BE2C (cell line): ENCODE measurements at regions not wholly inside any gene's neighbourhood (a gene's known extent, or its start where the extent isn't known, plus 50 kb on each side); places are given as distances from the start of the nearest gene placed in this dataset.
"Not testable (repeated sequence)": the region's sequence is repeated elsewhere in the genome, so short reads cannot be mapped to it uniquely, and the experiment has no call there.

Source experiments
- DNase-seq: peaks from one replicate; pipeline ENCODE4 v3.0.0-alpha.2; 2020
- H3K27me3 ChIP-seq: fragments of 250-450 bp; sonication (Bioruptor Pico); 2 replicates; pipeline ENCODE4 v1.5.1; 2020; ENCODE audit warnings: mild to moderate bottlenecking
- H3K36me3 ChIP-seq: fragments of 250-450 bp; sonication (Bioruptor Pico); 2 replicates; pipeline ENCODE4 v1.5.1; 2020; ENCODE audit warnings: mild to moderate bottlenecking
- H3K4me1 ChIP-seq: fragments of 250-450 bp; sonication (Bioruptor Pico); 2 replicates; pipeline ENCODE4 v1.5.1; 2020
- H3K4me3 ChIP-seq: 2 replicates; pipeline ENCODE4 v1.5.1; 2011; ENCODE audit warnings: low read depth, low read length
- H3K9me3 ChIP-seq: fragments of 250-450 bp; sonication (Bioruptor Pico); 2 replicates; pipeline ENCODE4 v1.5.1; 2020
- CTCF ChIP-seq: IDR thresholded peaks from 2 replicates; pipeline ENCODE4 v1.5.1; 2012; ENCODE audit warnings: mild to moderate bottlenecking, low read depth, low read length

- no peak for DNase-seq
- Histone ChIP-seq H3K27me3 (no peaks in the 10 kb centered on the region), H3K4me3 (no peak overlapping the region), H3K4me1 (no peaks in the 10 kb centered on the region; the same call in 1 of the 2 replicates), H3K36me3 (no peaks in the 10 kb centered on the region), H3K9me3 (no peaks in the 10 kb centered on the region)
- TF ChIP-seq CTCF: no peak
Observed at GRCh38 chr13:88718781-88719180, 1047.6 kb downstream of the SLITRK5 start.

DNA sequence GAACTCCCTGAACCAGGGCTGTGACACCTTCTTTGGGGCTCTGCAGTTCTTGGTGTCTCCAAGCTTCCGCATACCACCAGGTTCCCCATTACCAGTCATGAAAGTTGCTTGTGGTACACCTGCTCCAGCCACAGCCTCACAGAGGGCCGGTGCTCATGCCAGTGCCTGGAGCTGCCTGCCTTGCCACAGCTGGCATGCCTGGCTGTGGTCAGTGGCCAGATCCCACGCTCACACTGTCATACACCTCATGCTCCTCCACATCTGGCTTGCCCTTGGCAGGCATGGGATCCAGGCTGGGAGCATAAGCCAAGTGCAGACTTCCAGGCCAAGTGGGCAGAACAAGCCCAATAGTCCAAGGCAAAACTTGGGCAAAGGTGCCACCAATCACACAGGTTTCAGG lies 1054.9 kb downstream of the SLITRK5 start:
- no peak for TF ChIP-seq CTCF
- no peaks in the 10 kb centered on the region for H3K9me3 ChIP-seq
- H3K36me3 ChIP-seq: no peaks in the 10 kb centered on the region
- H3K27me3 ChIP-seq: no peaks in the 10 kb centered on the region
- no peak overlapping the region for H3K4me3 ChIP-seq
- no peak for DNase-seq
- H3K4me1 ChIP-seq: no peaks in the 10 kb centered on the region

GRCh38 chr13:88727236-88727635 lies 1056.1 kb downstream of the SLITRK5 start:
- H3K4me1 ChIP-seq, H3K9me3 ChIP-seq, H3K4me3 ChIP-seq, H3K27me3 ChIP-seq, H3K36me3 ChIP-seq, DNase-seq: not testable (repeated sequence)

DNA sequence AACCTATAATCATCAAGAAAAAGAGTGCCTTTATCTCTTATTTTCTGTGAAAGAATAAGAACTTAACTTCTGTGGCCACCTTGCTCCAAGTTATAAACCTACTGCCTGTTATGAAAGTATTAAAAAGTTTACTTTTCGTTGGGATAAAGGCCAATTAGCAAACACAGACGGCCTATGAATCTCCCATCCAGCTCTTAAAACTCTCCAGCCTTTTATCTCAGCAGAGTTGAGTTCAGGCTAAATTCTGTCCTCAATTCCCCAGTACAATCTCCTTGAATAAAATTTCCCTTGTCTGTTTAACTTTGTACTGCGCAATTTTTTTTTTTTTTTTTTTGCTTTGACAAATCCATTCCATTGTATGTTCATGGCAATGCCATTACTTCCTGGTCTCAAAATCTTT lies 1058.4 kb downstream of the SLITRK5 start:
- TF ChIP-seq CTCF: no peak
- Histone ChIP-seq H3K4me3 (no peak overlapping the region), H3K27me3 (no peaks in the 10 kb centered on the region), H3K36me3 (no peaks in the 10 kb centered on the region), H3K9me3 (no peaks in the 10 kb centered on the region), H3K4me1 (no peaks in the 10 kb centered on the region)
- DNase-seq: no peak

DNA sequence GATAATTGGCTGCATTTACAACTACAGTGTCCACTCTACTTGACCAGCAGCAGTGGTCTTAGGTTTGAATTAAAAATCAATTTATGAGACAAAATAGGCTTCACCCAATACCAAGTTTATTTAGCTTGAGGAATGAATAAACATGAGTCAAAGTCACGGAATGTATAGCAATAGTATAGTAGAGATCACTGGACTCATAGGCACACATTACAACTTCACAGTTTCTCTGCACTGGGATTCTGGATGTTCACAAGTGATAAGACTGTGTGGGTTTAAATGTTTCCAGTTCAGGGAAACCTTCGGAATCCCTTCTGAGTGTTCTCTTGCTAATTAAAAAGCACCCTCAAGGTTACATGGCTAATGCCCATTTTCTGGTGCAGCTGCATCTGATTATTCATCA lies 1064.9 kb downstream of the SLITRK5 start:
- no peaks in the 10 kb centered on the region for H3K4me1 ChIP-seq
- no peaks in the 10 kb centered on the region for H3K9me3 ChIP-seq
- DNase-seq: no peak
- TF ChIP-seq CTCF: no peak
- no peaks in the 10 kb centered on the region for H3K36me3 ChIP-seq
- H3K4me3 ChIP-seq: no peak overlapping the region
- no peaks in the 10 kb centered on the region for H3K27me3 ChIP-seq

DNA sequence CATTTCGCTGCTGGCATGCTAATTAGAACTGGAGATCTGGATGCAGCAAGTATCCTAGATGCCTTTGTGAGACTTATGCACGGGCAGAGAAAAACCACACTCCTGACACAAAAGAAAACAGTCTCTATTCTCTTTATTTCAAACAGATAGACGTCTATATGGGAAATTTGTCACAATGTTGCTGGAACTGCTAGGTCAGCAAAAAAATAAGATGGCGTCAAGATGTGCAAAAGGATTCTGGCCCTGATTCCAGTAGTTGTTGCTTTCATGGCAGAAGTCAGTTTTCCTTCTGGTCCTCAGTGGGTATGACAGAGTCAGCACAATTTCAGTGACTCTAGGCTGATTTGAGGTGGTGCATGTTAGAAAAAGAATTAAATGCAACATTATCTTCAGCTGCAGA lies 1068.0 kb downstream of the SLITRK5 start:
- Histone ChIP-seq H3K4me1 (no peaks in the 10 kb centered on the region; the same call in 1 of the 2 replicates), H3K4me3 (no peak overlapping the region), H3K27me3 (no peaks in the 10 kb centered on the region), H3K36me3 (no peaks in the 10 kb centered on the region), H3K9me3 (0 out of 2 replicates have a peak, but pooled peaks cover 3% of the 10 kb centered on the region)
- no peak for TF ChIP-seq CTCF
- no peak for DNase-seq

DNA sequence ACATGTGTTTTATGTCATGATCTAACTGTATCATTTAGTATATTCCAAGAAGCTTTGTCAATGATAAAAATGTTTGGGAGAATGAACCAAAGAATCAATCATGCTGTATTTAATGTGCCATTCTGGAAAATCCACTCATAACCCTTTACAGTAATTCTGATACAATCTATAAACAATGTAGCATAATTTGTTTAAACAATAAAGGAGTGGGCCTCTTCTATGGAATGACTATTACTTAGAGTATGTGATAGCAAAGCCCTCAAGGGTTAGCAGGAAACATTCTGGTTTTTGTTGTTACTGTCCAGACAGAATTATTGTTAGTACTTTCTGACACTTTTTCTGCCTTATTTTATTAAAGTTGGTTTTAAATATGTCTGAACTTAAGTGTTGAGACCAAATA lies 1073.1 kb downstream of the SLITRK5 start:
- Histone ChIP-seq H3K4me1 (no peaks in the 10 kb centered on the region; the same call in 1 of the 2 replicates), H3K36me3 (no peaks in the 10 kb centered on the region), H3K9me3 (0 out of 2 replicates have a peak, but pooled peaks cover 3% of the 10 kb centered on the region), H3K27me3 (no peaks in the 10 kb centered on the region), H3K4me3 (no peak overlapping the region)
- no peak for DNase-seq
- TF ChIP-seq CTCF: no peak
